Right lobe of liver (tissue), 6 donors: ENCODE measurements at regions not wholly inside any gene's neighbourhood (a gene's known extent, or its start where the extent isn't known, plus 50 kb on each side); places are given as distances from the start of the nearest gene placed in this dataset.

Source experiments
- ATAC-seq, 4 donors: fragments of 200-7000 bp; cut with Tn5 transposase; one replicate each; pipeline ENCODE4 v1.9.1; 2020; ENCODE audit warnings: mild to moderate bottlenecking in 4 of 4, moderate library complexity in 4 of 4
- DNase-seq, 3 donors: peaks; one replicate each; pipeline ENCODE4 v3.0.0-alpha.2; 2020
- H3K27ac ChIP-seq, 3 donors: fragments of 200-600 bp; one replicate each; pipeline ENCODE4 v1.8.0; 2022
- H3K27me3 ChIP-seq, 2 donors: fragments of 200-600 bp; one replicate each; pipeline ENCODE4 v1.8.0; 2022
- H3K36me3 ChIP-seq, 4 donors: fragments of 200-600 bp; sonication (generic) in 1 of 4; one replicate each; pipeline versions ENCODE4 v1.5.1 to v1.8.0; 2017 to 2022; ENCODE audit warnings: control low read depth in 1 of 4
- H3K4me1 ChIP-seq, 4 donors: fragments of 200-600 bp; sonication (generic) in 1 of 4; one replicate each; pipeline versions ENCODE4 v1.5.1 to v1.8.0; 2017 to 2022; ENCODE audit warnings: control low read depth in 1 of 4
- H3K4me3 ChIP-seq, 3 donors: fragments of 200-600 bp; one replicate each; pipeline ENCODE4 v1.8.0; 2022
- H3K9me3 ChIP-seq, 4 donors: fragments of 200-600 bp; sonication (generic) in 1 of 4; one replicate each; pipeline versions ENCODE4 v1.5.1 to v1.8.0; 2017 to 2022; ENCODE audit warnings: control low read depth in 1 of 4
- POLR2A ChIP-seq: fragments of 450-650 bp; IDR thresholded peaks from one replicate; pipeline ENCODE4 v1.6.1; 2017; ENCODE audit warnings: antibody characterized with exemption, mild to moderate bottlenecking
- WGBS: methylation state at CpG from one replicate; pipeline ENCODE4 v1.1.6; 2018; ENCODE audit warnings: low coverage, low lambda C conversion rate; ENCODE audit not compliant: insufficient coverage; ENCODE audit errors: missing lambda C conversion rate; 5-methylcytosine and 5-hydroxymethylcytosine counted together
- intact Hi-C, 2 donors: fragments of 100-400 bp; cut with DNase I; formaldehyde crosslinking; loops; one replicate each; pipeline versions ENCODE4 v1.11.2 to v1.14.1; 2022
- TF ChIP-seq, protein P1 (sequence below), 4 donors: fragments of 200-600 bp in 3 of 4; fragments of 450-650 bp in 1 of 4; IDR thresholded peaks; one replicate each; pipeline versions ENCODE4 v1.5.1 to v1.8.0; 2016 to 2022; ENCODE audit warnings: antibody characterized with exemption in 4 of 4, mild to moderate bottlenecking in 2 of 4
- donor health status: DM: no; HTN: yes; CAD: no.
- donor health status: DM: no; HTN: no; CAD: no.
- donor health status: DM: no; HTN: no; CAD: no.
- donor health status: DM: no; HTN: yes; CAD: no.
- donor health status: DM: no; HTN: yes; CAD: no.

DNA sequence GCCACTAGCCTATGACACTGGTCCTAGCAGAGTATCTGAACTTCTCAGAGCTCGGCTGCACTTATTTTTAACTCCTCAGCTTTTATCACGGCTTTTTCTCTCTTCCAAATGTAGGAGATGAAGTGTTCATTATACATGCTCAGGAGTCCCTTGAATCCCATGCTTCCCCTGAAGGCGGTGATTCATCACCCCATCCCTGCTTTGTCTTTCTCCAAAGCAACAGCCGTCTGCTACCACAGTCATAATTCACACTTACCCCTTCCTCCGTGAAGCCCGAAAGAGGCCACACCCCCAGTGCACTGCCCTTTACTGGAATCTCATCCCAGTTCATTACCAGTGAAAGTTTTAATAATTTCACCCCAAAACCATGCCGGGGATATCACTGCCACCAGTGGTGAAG is 301.5 kb upstream of the SHH start:
- no peak for TF ChIP-seq POLR2A
- H3K4me1 ChIP-seq, result peaks cover 0 to 4% (median 0%) of the 10 kb centered on the region in 4 donors
- no peaks in the 10 kb centered on the region for H3K36me3 ChIP-seq
- H3K27me3 ChIP-seq, result no peaks in the 10 kb centered on the region
- WGBS, result 80% methylated on average over 7 of the region's 7 CpGs
- no peaks in the 10 kb centered on the region for H3K9me3 ChIP-seq
- intact Hi-C loops, result no loop called here
- DNase-seq, result no peak
- no peak overlapping the region for H3K27ac ChIP-seq
- H3K4me3 ChIP-seq, result no peak overlapping the region
- no peak for ATAC-seq

DNA sequence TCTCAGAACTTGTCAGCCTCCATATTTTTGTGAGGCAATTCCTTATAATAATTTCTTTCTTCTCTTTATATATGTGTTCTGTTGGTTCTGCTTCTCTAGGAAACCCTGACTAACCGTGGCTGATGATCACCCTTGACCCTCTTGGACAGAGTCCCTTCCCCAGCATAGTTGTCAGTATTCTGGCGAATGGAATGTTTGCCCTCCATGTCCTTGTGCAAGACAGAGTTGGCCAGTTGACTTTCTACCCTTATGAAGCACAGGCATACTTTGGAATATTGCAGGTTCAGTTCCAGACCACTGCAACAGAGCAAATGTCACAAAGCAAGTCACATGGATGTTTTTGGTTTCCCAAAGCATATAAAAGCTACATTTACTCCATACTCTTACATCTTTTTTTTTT is 297.7 kb upstream of the SHH start:
- Histone ChIP-seq H3K4me1 (peaks cover 0 to 4% (median 0%) of the 10 kb centered on the region in 4 donors), H3K9me3 (no peaks in the 10 kb centered on the region), H3K36me3 (no peaks in the 10 kb centered on the region), H3K4me3 (no peak overlapping the region), H3K27ac (peak overlapping the region in 1 of 3 donors; percentile 50), H3K27me3 (no peaks in the 10 kb centered on the region)
- no peak for TF ChIP-seq POLR2A
- TF ChIP-seq, protein P1, sequence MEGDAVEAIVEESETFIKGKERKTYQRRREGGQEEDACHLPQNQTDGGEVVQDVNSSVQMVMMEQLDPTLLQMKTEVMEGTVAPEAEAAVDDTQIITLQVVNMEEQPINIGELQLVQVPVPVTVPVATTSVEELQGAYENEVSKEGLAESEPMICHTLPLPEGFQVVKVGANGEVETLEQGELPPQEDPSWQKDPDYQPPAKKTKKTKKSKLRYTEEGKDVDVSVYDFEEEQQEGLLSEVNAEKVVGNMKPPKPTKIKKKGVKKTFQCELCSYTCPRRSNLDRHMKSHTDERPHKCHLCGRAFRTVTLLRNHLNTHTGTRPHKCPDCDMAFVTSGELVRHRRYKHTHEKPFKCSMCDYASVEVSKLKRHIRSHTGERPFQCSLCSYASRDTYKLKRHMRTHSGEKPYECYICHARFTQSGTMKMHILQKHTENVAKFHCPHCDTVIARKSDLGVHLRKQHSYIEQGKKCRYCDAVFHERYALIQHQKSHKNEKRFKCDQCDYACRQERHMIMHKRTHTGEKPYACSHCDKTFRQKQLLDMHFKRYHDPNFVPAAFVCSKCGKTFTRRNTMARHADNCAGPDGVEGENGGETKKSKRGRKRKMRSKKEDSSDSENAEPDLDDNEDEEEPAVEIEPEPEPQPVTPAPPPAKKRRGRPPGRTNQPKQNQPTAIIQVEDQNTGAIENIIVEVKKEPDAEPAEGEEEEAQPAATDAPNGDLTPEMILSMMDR (IDR thresholded peaks at IDR 0.05), result no peak
- ATAC-seq (peak; percentile 96 to 99 (median 97)), DNase-seq (peak in 1 of 3 donors; percentile 86)
- intact Hi-C loops, result no loop called here
- WGBS, result 14% methylated on average over 2 of the region's 2 CpGs

DNA sequence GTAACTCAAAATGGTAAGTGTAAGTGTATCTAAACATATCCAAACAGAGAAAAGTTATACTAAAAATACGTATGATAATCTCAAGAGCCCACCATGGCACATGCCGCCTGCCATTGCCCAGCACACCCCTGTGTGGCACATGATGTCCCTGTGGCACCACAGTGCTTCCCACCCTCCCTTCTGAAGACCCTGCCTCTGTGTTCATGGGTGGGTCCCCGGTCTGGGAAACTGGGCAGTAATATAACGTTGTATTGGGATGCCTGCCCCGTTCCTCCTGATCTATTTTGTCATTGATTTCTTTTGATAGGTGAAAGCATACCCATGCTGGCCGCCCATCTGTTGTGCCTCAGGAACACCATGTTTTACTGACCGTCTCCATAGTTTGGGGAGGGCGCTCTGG is 296.8 kb upstream of the SHH start:
- ATAC-seq (no peak), DNase-seq (no peak)
- peaks cover 0 to 4% (median 0%) of the 10 kb centered on the region in 4 donors for H3K4me1 ChIP-seq
- WGBS, result 95% methylated on average over 8 of the region's 8 CpGs
- TF ChIP-seq, protein P1 (IDR thresholded peaks at IDR 0.05), result no peak
- TF ChIP-seq POLR2A, result no peak
- H3K27ac ChIP-seq, result no peak overlapping the region
- H3K4me3 ChIP-seq, result no peak overlapping the region
- intact Hi-C loops, result no loop called here
- no peaks in the 10 kb centered on the region for H3K9me3 ChIP-seq
- H3K36me3 ChIP-seq, result no peaks in the 10 kb centered on the region
- H3K27me3 ChIP-seq, result no peaks in the 10 kb centered on the region

DNA sequence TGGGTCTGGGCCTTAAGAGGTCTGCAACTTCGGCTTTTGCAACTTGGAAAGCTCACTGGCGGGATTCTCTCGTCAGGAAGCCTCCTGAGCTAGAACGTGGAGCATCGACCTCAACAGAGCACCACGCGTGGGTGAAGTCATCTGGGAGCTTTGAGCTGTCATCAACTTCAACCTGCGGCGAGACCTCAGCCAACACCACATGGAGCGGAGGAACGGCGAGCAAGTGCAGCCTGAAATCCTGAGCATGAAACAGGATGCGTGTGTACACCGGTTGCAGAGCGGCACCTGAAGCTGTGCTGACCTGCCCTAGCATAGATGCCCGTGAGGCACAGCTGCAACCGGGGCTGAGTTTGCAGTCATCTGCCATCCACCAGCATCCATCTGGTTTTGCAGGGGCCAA is 295.7 kb upstream of the SHH start:
- Histone ChIP-seq H3K4me3 (no peak overlapping the region), H3K9me3 (no peaks in the 10 kb centered on the region), H3K27ac (no peak overlapping the region), H3K27me3 (no peaks in the 10 kb centered on the region), H3K4me1 (peaks cover 0 to 4% (median 0%) of the 10 kb centered on the region in 4 donors), H3K36me3 (no peaks in the 10 kb centered on the region)
- WGBS, result 71% methylated on average over 4 of the region's 17 CpGs
- TF ChIP-seq, protein P1 (IDR thresholded peaks at IDR 0.05), result no peak
- TF ChIP-seq POLR2A, result no peak
- ATAC-seq (no peak), DNase-seq (no peak)
- intact Hi-C loops, result no loop called here

DNA sequence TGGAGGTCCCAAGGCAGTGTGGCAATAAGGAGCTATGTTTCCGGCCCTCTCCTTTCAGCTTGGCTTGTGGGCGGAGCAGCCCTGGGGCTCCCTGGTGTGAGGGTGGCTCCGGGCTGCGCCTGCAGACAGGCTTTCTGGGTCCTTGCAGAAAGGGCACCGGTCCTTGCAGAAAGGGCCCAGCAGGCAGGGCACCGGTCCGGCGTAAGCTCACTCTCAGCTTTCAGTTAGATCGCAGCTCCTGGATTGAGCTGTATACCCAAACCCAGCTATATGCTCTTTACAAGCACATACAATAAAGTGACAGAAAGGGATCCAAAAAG is 293.8 kb upstream of the SHH start:
- no peak for ATAC-seq
- Histone ChIP-seq H3K27me3 (no peaks in the 10 kb centered on the region), H3K4me3 (no peak overlapping the region), H3K36me3 (no peaks in the 10 kb centered on the region), H3K27ac (no peak overlapping the region), H3K9me3 (no peaks in the 10 kb centered on the region), H3K4me1 (peaks cover 0 to 4% (median 0%) of the 10 kb centered on the region in 4 donors)
- no peak for TF ChIP-seq POLR2A
- TF ChIP-seq, protein P1 (IDR thresholded peaks at IDR 0.05), result no peak
- WGBS, result 86% methylated on average over 6 of the region's 9 CpGs
- intact Hi-C loops, result no loop called here
- DNase-seq, result no peak
